ENCODE measurements at regions not wholly inside any gene's neighbourhood (a gene's known extent, or its start where the extent isn't known, plus 50 kb on each side); places are given as distances from the start of the nearest gene placed in this dataset.

GRCh38 chr17:13268791-13269595 is 251.2 kb upstream of the ELAC2 start:
- H3K27me3 ChIP-seq (ENCODE audit: control insufficient read depth in 3 of 3, insufficient read depth in 3 of 3, low read depth in 1 of 3, low read length in 3 of 3): peaks cover 0 to 2% (median 0%) of the 10 kb centered on the region in 3 experiments
- no peaks in the 10 kb centered on the region for H3K36me3 ChIP-seq (replicated peaks in 1 of 2; ENCODE audit: control insufficient read depth in 2 of 2, insufficient read depth in 2 of 2, low read length in 2 of 2)
- no peak overlapping the region for H2BK120ac ChIP-seq (ENCODE audit: low read depth, low read length)
- no peak overlapping the region for H3K18ac ChIP-seq (ENCODE audit: low read length)
- no peak overlapping the region for H3K9ac ChIP-seq (ENCODE audit: low read depth, low read length, poor library complexity)
- no peak overlapping the region for H3K14ac ChIP-seq (ENCODE audit: low read length)
- no peak overlapping the region for H2BK12ac ChIP-seq (ENCODE audit: low read length)
- no CpG with 5 or more reads among the region's 8 CpGs for WGBS, 2 donors (ENCODE audit: extremely low coverage in 2 of 2, insufficient read length in 2 of 2, insufficient replicate concordance in 1 of 2)
- no peak overlapping the region for H3K4me3 ChIP-seq (ENCODE audit: low read length in 2 of 2)
- no peak overlapping the region for H3K4ac ChIP-seq (ENCODE audit: low read length)
- no peaks in the 10 kb centered on the region for H3K9me3 ChIP-seq (replicated peaks in 1 of 2; ENCODE audit: control insufficient read depth in 2 of 2, insufficient read depth in 1 of 2, low read depth in 1 of 2, low read length in 2 of 2)
- no peaks in the 10 kb centered on the region for H3K4me1 ChIP-seq (ENCODE audit: control insufficient read depth in 2 of 2, insufficient read depth in 1 of 2, low read depth in 1 of 2, low read length in 2 of 2)
- no peak overlapping the region for H2BK15ac ChIP-seq (ENCODE audit: low read length)
- no peak overlapping the region for H4K91ac ChIP-seq (ENCODE audit: low read depth, low read length, poor library complexity)
- no peak overlapping the region for H4K8ac ChIP-seq (ENCODE audit: low read depth, low read length)
- no peak overlapping the region for H3K4me2 ChIP-seq (ENCODE audit: insufficient read depth, low read length, poor library complexity, severe bottlenecking)
- H3K23ac ChIP-seq (ENCODE audit: low read depth, low read length, poor library complexity): no peak overlapping the region
- no peak overlapping the region for H2AFZ ChIP-seq (ENCODE audit: low read length)
- DNase-seq (ENCODE audit: low spot score): no peak
- no peak overlapping the region for H2BK5ac ChIP-seq (ENCODE audit: low read length)
- no peaks in the 10 kb centered on the region for H3K79me1 ChIP-seq (ENCODE audit: low read depth, low read length)
- H3K27ac ChIP-seq (replicated peaks; ENCODE audit: low read length): no peak overlapping the region
- H2AK5ac ChIP-seq (ENCODE audit: low read depth, low read length): no peak overlapping the region

GRCh38 chr17:13266606-13267005 is 248.8 kb upstream of the ELAC2 start:
- Histone ChIP-seq H3K18ac (ENCODE audit: low read length) (no peak overlapping the region), H3K9ac (ENCODE audit: low read depth, low read length, poor library complexity) (no peak overlapping the region), H4K91ac (ENCODE audit: low read depth, low read length, poor library complexity) (no peak overlapping the region), H3K4me3 (ENCODE audit: low read length in 2 of 2) (no peak overlapping the region), H3K27me3 (ENCODE audit: control insufficient read depth in 3 of 3, insufficient read depth in 3 of 3, low read depth in 1 of 3, low read length in 3 of 3) (peaks cover 0 to 2% (median 0%) of the 10 kb centered on the region in 3 experiments), H2BK5ac (ENCODE audit: low read length) (no peak overlapping the region), H4K8ac (ENCODE audit: low read depth, low read length) (no peak overlapping the region), H3K4ac (ENCODE audit: low read length) (no peak overlapping the region), H2BK120ac (ENCODE audit: low read depth, low read length) (no peak overlapping the region), H3K23ac (ENCODE audit: low read depth, low read length, poor library complexity) (no peak overlapping the region), H2AK5ac (ENCODE audit: low read depth, low read length) (no peak overlapping the region), H2BK15ac (ENCODE audit: low read length) (no peak overlapping the region), H3K27ac (replicated peaks; ENCODE audit: low read length) (no peak overlapping the region), H2AFZ (ENCODE audit: low read length) (no peak overlapping the region), H3K79me1 (ENCODE audit: low read depth, low read length) (no peaks in the 10 kb centered on the region), H3K4me1 (ENCODE audit: control insufficient read depth in 2 of 2, insufficient read depth in 1 of 2, low read depth in 1 of 2, low read length in 2 of 2) (no peaks in the 10 kb centered on the region), H3K14ac (ENCODE audit: low read length) (no peak overlapping the region), H3K4me2 (ENCODE audit: insufficient read depth, low read length, poor library complexity, severe bottlenecking) (no peak overlapping the region), H3K36me3 (replicated peaks in 1 of 2; ENCODE audit: control insufficient read depth in 2 of 2, insufficient read depth in 2 of 2, low read length in 2 of 2) (no peaks in the 10 kb centered on the region), H2BK12ac (ENCODE audit: low read length) (no peak overlapping the region), H3K9me3 (replicated peaks in 1 of 2; ENCODE audit: control insufficient read depth in 2 of 2, insufficient read depth in 1 of 2, low read depth in 1 of 2, low read length in 2 of 2) (no peaks in the 10 kb centered on the region)
- DNase-seq (ENCODE audit: low spot score): no peak
- WGBS, 2 donors (ENCODE audit: extremely low coverage in 2 of 2, insufficient read length in 2 of 2, insufficient replicate concordance in 1 of 2): no CpG with 5 or more reads among the region's 7 CpGs

DNA sequence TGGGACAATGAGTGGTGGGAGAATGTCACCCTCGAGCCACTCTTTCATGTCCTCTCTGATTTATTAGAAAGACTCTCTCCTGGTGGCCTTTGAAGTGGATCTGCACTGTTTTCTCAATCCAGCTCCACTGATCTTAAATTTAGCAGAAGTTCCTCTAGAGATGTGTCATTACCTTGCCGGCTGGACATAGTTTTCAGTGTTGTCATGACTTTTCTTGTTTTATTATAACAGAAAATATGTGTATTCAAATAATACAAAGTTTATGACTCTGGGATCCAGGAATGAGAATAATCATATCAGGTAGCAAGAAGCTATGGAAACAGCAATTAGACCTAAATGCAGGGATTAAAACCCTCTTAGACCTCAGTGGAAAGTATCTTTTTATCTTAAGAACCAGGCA is 247.5 kb upstream of the ELAC2 start:
- WGBS, 2 donors (ENCODE audit: extremely low coverage in 2 of 2, insufficient read length in 2 of 2, insufficient replicate concordance in 1 of 2): no CpG with 5 or more reads among the region's 2 CpGs
- H3K79me1 ChIP-seq (ENCODE audit: low read depth, low read length): no peaks in the 10 kb centered on the region
- H3K23ac ChIP-seq (ENCODE audit: low read depth, low read length, poor library complexity): no peak overlapping the region
- H3K27me3 ChIP-seq (ENCODE audit: control insufficient read depth in 3 of 3, insufficient read depth in 3 of 3, low read depth in 1 of 3, low read length in 3 of 3): peaks cover 0 to 2% (median 0%) of the 10 kb centered on the region in 3 experiments
- no peak overlapping the region for H4K8ac ChIP-seq (ENCODE audit: low read depth, low read length)
- H2BK15ac ChIP-seq (ENCODE audit: low read length): no peak overlapping the region
- H3K36me3 ChIP-seq (replicated peaks in 1 of 2; ENCODE audit: control insufficient read depth in 2 of 2, insufficient read depth in 2 of 2, low read length in 2 of 2): no peaks in the 10 kb centered on the region
- H2BK120ac ChIP-seq (ENCODE audit: low read depth, low read length): no peak overlapping the region
- no peak overlapping the region for H2BK12ac ChIP-seq (ENCODE audit: low read length)
- H3K14ac ChIP-seq (ENCODE audit: low read length): no peak overlapping the region
- no peak overlapping the region for H2AFZ ChIP-seq (ENCODE audit: low read length)
- no peak overlapping the region for H3K4me3 ChIP-seq (ENCODE audit: low read length in 2 of 2)
- no peak overlapping the region for H2BK5ac ChIP-seq (ENCODE audit: low read length)
- H3K18ac ChIP-seq (ENCODE audit: low read length): no peak overlapping the region
- DNase-seq (ENCODE audit: low spot score): no peak
- H3K9me3 ChIP-seq (replicated peaks in 1 of 2; ENCODE audit: control insufficient read depth in 2 of 2, insufficient read depth in 1 of 2, low read depth in 1 of 2, low read length in 2 of 2): no peaks in the 10 kb centered on the region
- no peak overlapping the region for H2AK5ac ChIP-seq (ENCODE audit: low read depth, low read length)
- H3K4me1 ChIP-seq (ENCODE audit: control insufficient read depth in 2 of 2, insufficient read depth in 1 of 2, low read depth in 1 of 2, low read length in 2 of 2): no peaks in the 10 kb centered on the region
- no peak overlapping the region for H3K9ac ChIP-seq (ENCODE audit: low read depth, low read length, poor library complexity)
- no peak overlapping the region for H3K27ac ChIP-seq (replicated peaks; ENCODE audit: low read length)
- no peak overlapping the region for H3K4ac ChIP-seq (ENCODE audit: low read length)
- no peak overlapping the region for H4K91ac ChIP-seq (ENCODE audit: low read depth, low read length, poor library complexity)
- no peak overlapping the region for H3K4me2 ChIP-seq (ENCODE audit: insufficient read depth, low read length, poor library complexity, severe bottlenecking)

DNA sequence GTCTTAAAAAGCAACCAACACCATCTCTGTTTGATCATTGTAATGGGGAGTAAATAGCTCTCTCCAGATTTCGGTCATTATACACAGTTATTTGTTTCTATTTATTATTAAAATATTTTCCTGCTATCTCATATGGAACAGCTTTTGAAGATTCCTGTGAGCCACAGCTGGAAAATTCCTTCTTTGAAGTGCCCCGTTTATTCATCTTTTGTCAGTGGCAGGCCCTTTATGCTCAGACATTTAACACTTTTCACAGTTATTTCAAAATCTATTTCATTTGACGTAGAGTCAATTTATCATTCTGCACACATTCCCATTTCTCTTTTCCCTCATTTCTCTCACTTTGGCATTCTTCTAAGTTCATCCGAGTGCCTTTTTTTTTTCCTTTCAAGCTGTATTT is 245.9 kb upstream of the ELAC2 start:
- Histone ChIP-seq H2BK15ac (ENCODE audit: low read length) (no peak overlapping the region), H3K4me1 (ENCODE audit: control insufficient read depth in 2 of 2, insufficient read depth in 1 of 2, low read depth in 1 of 2, low read length in 2 of 2) (no peaks in the 10 kb centered on the region), H3K36me3 (replicated peaks in 1 of 2; ENCODE audit: control insufficient read depth in 2 of 2, insufficient read depth in 2 of 2, low read length in 2 of 2) (no peaks in the 10 kb centered on the region), H3K4ac (ENCODE audit: low read length) (no peak overlapping the region), H3K79me1 (ENCODE audit: low read depth, low read length) (no peaks in the 10 kb centered on the region), H3K18ac (ENCODE audit: low read length) (no peak overlapping the region), H2AK5ac (ENCODE audit: low read depth, low read length) (no peak overlapping the region), H2AFZ (ENCODE audit: low read length) (no peak overlapping the region), H3K27ac (replicated peaks; ENCODE audit: low read length) (no peak overlapping the region), H2BK12ac (ENCODE audit: low read length) (no peak overlapping the region), H3K4me3 (ENCODE audit: low read length in 2 of 2) (no peak overlapping the region), H3K9ac (ENCODE audit: low read depth, low read length, poor library complexity) (no peak overlapping the region), H3K4me2 (ENCODE audit: insufficient read depth, low read length, poor library complexity, severe bottlenecking) (no peak overlapping the region), H3K27me3 (ENCODE audit: control insufficient read depth in 3 of 3, insufficient read depth in 3 of 3, low read depth in 1 of 3, low read length in 3 of 3) (no peaks in the 10 kb centered on the region), H2BK5ac (ENCODE audit: low read length) (no peak overlapping the region), H4K91ac (ENCODE audit: low read depth, low read length, poor library complexity) (no peak overlapping the region), H2BK120ac (ENCODE audit: low read depth, low read length) (no peak overlapping the region), H3K9me3 (replicated peaks in 1 of 2; ENCODE audit: control insufficient read depth in 2 of 2, insufficient read depth in 1 of 2, low read depth in 1 of 2, low read length in 2 of 2) (no peaks in the 10 kb centered on the region), H3K23ac (ENCODE audit: low read depth, low read length, poor library complexity) (no peak overlapping the region), H3K14ac (ENCODE audit: low read length) (no peak overlapping the region), H4K8ac (ENCODE audit: low read depth, low read length) (no peak overlapping the region)
- DNase-seq (ENCODE audit: low spot score): no peak
- WGBS, 2 donors (ENCODE audit: extremely low coverage in 2 of 2, insufficient read length in 2 of 2, insufficient replicate concordance in 1 of 2): no CpG with 5 or more reads among the region's 4 CpGs

All from neuronal stem cell (in vitro differentiated cells).